Astrocyte (in vitro differentiated cells and primary cell): ENCODE measurements at regions not wholly inside any gene's neighbourhood (a gene's known extent, or its start where the extent isn't known, plus 50 kb on each side); places are given as distances from the start of the nearest gene placed in this dataset.

Source experiments
- DNase-seq: peaks from one replicate; pipeline ENCODE4 v3.0.0-alpha.2; 2010; ENCODE audit warnings: low read depth
- FAIRE-seq: peaks from 2 replicates; lab custom pipeline; 2011; peaks lifted over from hg19 to GRCh38; lab: Jason Lieb, UNC
- H2AFZ ChIP-seq: 2 replicates; pipeline ENCODE4 v1.6.0; 2012; ENCODE audit warnings: low read depth, low read length, inconsistent platforms
- H3K27ac ChIP-seq: 2 replicates; pipeline ENCODE4 v1.5.1; 2011; ENCODE audit warnings: low read depth, low read length, inconsistent platforms
- H3K27me3 ChIP-seq: 2 replicates; pipeline ENCODE4 v1.6.0; 2011; ENCODE audit warnings: low read length, inconsistent platforms; ENCODE audit not compliant: insufficient read depth
- H3K36me3 ChIP-seq: 2 replicates; pipeline ENCODE4 v1.5.1; 2011; ENCODE audit warnings: low read length, inconsistent platforms; ENCODE audit not compliant: insufficient read depth
- H3K4me1 ChIP-seq: 2 replicates; pipeline ENCODE4 v1.5.1; 2011; ENCODE audit warnings: low read length, inconsistent platforms; ENCODE audit not compliant: insufficient read depth
- H3K4me2 ChIP-seq: 2 replicates; pipeline ENCODE4 v1.6.0; 2012; ENCODE audit warnings: low read length, inconsistent platforms
- H3K4me3 ChIP-seq: 2 replicates; pipeline ENCODE4 v1.5.1; 2011; ENCODE audit warnings: low read depth, mild to moderate bottlenecking, low read length, inconsistent platforms; ENCODE audit not compliant: insufficient read depth
- H3K79me2 ChIP-seq: 2 replicates; pipeline ENCODE4 v1.6.0; 2012; ENCODE audit warnings: mild to moderate bottlenecking, low read length, inconsistent platforms; ENCODE audit not compliant: insufficient read depth
- H3K9ac ChIP-seq: 2 replicates; pipeline ENCODE4 v1.6.0; 2012; ENCODE audit warnings: mild to moderate bottlenecking, low read length, inconsistent platforms
- H3K9me3 ChIP-seq: 2 replicates; pipeline ENCODE4 v1.5.1; 2012; ENCODE audit warnings: low read depth, mild to moderate bottlenecking, low read length, inconsistent platforms; ENCODE audit not compliant: insufficient read depth
- H4K20me1 ChIP-seq: 2 replicates; pipeline ENCODE4 v1.6.0; 2012; ENCODE audit warnings: low read length, inconsistent platforms; ENCODE audit not compliant: insufficient read depth
- H3K27ac Mint-ChIP-seq: one replicate; pipeline ENCODE4 v1.8.0; 2021; ENCODE audit warnings: mild to moderate bottlenecking, mixed read lengths; ENCODE audit not compliant: unreplicated experiment
- H3K27me3 Mint-ChIP-seq: one replicate; pipeline ENCODE4 v1.8.0; 2021; ENCODE audit warnings: low read depth, mixed read lengths; ENCODE audit not compliant: unreplicated experiment
- H3K36me3 Mint-ChIP-seq: one replicate; pipeline ENCODE4 v1.8.0; 2021; ENCODE audit warnings: low read depth, mixed read lengths; ENCODE audit not compliant: unreplicated experiment
- H3K4me1 Mint-ChIP-seq: one replicate; pipeline ENCODE4 v1.8.0; 2021; ENCODE audit warnings: low read depth, mixed read lengths; ENCODE audit not compliant: unreplicated experiment
- H3K4me3 Mint-ChIP-seq: one replicate; pipeline ENCODE4 v1.8.0; 2021; ENCODE audit warnings: mild to moderate bottlenecking, moderate library complexity, mixed read lengths; ENCODE audit not compliant: unreplicated experiment
- H3K9me3 Mint-ChIP-seq: one replicate; pipeline ENCODE4 v1.8.0; 2021; ENCODE audit warnings: mild to moderate bottlenecking, mixed read lengths; ENCODE audit not compliant: unreplicated experiment
- CTCF ChIP-seq: IDR thresholded peaks from 2 replicates; pipeline ENCODE4 v1.5.1; 2011; ENCODE audit warnings: low read depth, mild to moderate bottlenecking, inconsistent platforms, low read length, moderate library complexity; ENCODE audit not compliant: insufficient read depth
- EZH2 ChIP-seq: IDR thresholded peaks from 2 replicates; pipeline ENCODE4 v1.6.1; 2012; ENCODE audit warnings: mild to moderate bottlenecking, low read length, inconsistent platforms; ENCODE audit not compliant: insufficient read depth

- no peak overlapping the region for H3K9ac ChIP-seq
- no peak overlapping the region for H3K4me3 Mint-ChIP-seq
- no peaks in the 10 kb centered on the region for H3K27me3 Mint-ChIP-seq
Measured at GRCh38 chr18:68283834-68284233, 431.1 kb downstream of the TMX3 start.

GRCh38 chr18:68282232-68282631 is 432.7 kb downstream of the TMX3 start:
- H3K36me3 Mint-ChIP-seq, result no peaks in the 10 kb centered on the region
- Histone ChIP-seq H3K27ac (no peak overlapping the region), H3K4me2 (no peak overlapping the region), H3K9me3 (no peaks in the 10 kb centered on the region), H3K27me3 (no peaks in the 10 kb centered on the region), H3K4me1 (no peaks in the 10 kb centered on the region), H2AFZ (no peak overlapping the region), H3K9ac (no peak overlapping the region), H4K20me1 (no peaks in the 10 kb centered on the region), H3K4me3 (no peak overlapping the region), H3K36me3 (no peaks in the 10 kb centered on the region), H3K79me2 (no peaks in the 10 kb centered on the region)
- H3K9me3 Mint-ChIP-seq, result no peaks in the 10 kb centered on the region
- no peak for TF ChIP-seq CTCF
- no peak for TF ChIP-seq EZH2
- no peak overlapping the region for H3K27ac Mint-ChIP-seq
- H3K27me3 Mint-ChIP-seq, result no peaks in the 10 kb centered on the region
- no peaks in the 10 kb centered on the region for H3K4me1 Mint-ChIP-seq
- no peak for DNase-seq
- FAIRE-seq, result no peak
- H3K4me3 Mint-ChIP-seq, result no peak overlapping the region

More at GRCh38 chr18:68283834-68284233, 431.1 kb downstream of the TMX3 start:
- TF ChIP-seq CTCF, result no peak
- no peak for TF ChIP-seq EZH2
- Histone ChIP-seq H2AFZ (no peak overlapping the region), H3K27me3 (no peaks in the 10 kb centered on the region), H3K4me1 (no peaks in the 10 kb centered on the region), H3K79me2 (no peaks in the 10 kb centered on the region), H3K4me2 (no peak overlapping the region), H3K9me3 (no peaks in the 10 kb centered on the region), H3K4me3 (no peak overlapping the region), H3K27ac (no peak overlapping the region), H3K36me3 (no peaks in the 10 kb centered on the region), H4K20me1 (no peaks in the 10 kb centered on the region)
- Mint-ChIP-seq H3K9me3 (no peaks in the 10 kb centered on the region), H3K4me1 (no peaks in the 10 kb centered on the region), H3K36me3 (no peaks in the 10 kb centered on the region), H3K27ac (no peak overlapping the region)
- DNase-seq, result no peak
- FAIRE-seq, result no peak

- H3K9me3 ChIP-seq, result no peaks in the 10 kb centered on the region
- peak overlapping the region; percentile 50 for H2AFZ ChIP-seq
- H4K20me1 ChIP-seq, result no peaks in the 10 kb centered on the region
- no peak for TF ChIP-seq EZH2
- no peak for TF ChIP-seq CTCF
- FAIRE-seq (peak; percentile 52), DNase-seq (peak; percentile 90)
- Mint-ChIP-seq H3K36me3 (no peaks in the 10 kb centered on the region), H3K4me3 (no peak overlapping the region), H3K27me3 (no peaks in the 10 kb centered on the region), H3K4me1 (peaks cover 12% of the 10 kb centered on the region), H3K9me3 (no peaks in the 10 kb centered on the region), H3K27ac (peak overlapping the region; percentile 91)
- no peak overlapping the region for H3K4me3 ChIP-seq
- H3K79me2 ChIP-seq, result no peaks in the 10 kb centered on the region
- H3K4me1 ChIP-seq, result peaks cover 9% of the 10 kb centered on the region
- no peak overlapping the region for H3K9ac ChIP-seq
- peak overlapping the region; percentile 55 for H3K27ac ChIP-seq
- no peaks in the 10 kb centered on the region for H3K27me3 ChIP-seq
- H3K4me2 ChIP-seq, result peak overlapping the region; percentile 48
- no peaks in the 10 kb centered on the region for H3K36me3 ChIP-seq
Measured at GRCh38 chr18:68275616-68276015, 439.3 kb downstream of the TMX3 start.
